ENCODE measurements at regions not wholly inside any gene's neighbourhood (a gene's known extent, or its start where the extent isn't known, plus 50 kb on each side); places are given as distances from the start of the nearest gene placed in this dataset.

DNA sequence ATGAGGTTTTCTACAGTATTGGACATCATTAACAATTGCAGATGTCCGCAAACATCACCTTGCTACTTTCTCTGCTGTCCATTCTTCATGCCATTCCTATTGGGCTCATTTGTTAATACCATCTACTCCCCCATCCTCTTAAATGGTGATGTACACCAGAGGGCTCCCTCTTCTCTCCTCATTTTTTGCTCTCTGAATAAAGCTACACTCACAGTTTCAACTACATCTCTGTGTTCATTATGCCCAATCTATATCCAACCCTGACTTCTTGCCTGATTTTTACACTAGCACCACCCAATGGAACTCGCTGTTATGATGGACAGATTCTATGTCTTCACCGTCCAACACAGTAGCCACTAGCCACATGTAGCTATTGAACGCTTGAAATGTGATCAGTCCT, 288.1 kb upstream of the ID4 start:
- TF ChIP-seq CREB1 (IDR thresholded peaks at IDR 0.05; ENCODE audit: low read depth): no peak
- TF ChIP-seq RAD21 (IDR thresholded peaks at IDR 0.05; ENCODE audit: low read depth): 0 out of 2 replicates have a peak, but pooled peaks have one; percentile 5

DNA sequence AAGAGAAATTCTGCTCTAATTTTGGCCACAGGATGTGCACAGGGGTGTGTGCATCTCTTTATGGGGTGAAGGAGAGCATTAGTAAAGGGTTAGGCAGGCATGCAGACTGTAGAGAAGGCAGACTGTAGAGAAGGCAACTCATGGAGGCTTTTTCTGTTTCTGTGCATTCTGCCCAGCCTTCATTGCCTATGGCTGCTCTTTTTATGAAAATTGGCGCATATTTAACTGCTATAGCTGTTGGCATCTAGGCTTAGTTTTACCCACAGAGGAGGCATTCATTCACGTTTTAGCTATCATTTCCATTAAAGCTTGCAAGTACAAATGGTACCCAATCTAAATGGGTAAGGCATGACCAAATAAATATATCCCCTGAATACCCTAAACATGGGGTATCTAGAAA, 286.8 kb upstream of the ID4 start:
- TF ChIP-seq FOXM1 (IDR thresholded peaks at IDR 0.05; ENCODE audit: borderline replicate concordance, low read depth) (no peak), CREB1 (IDR thresholded peaks at IDR 0.05; ENCODE audit: low read depth) (no peak), EGR1 (IDR thresholded peaks at IDR 0.05) (no peak), YY1 (IDR thresholded peaks at IDR 0.05; ENCODE audit: low read depth) (no peak), NFIC (IDR thresholded peaks at IDR 0.05) (no peak), EP300 (IDR thresholded peaks at IDR 0.05; ENCODE audit: borderline replicate concordance) (no peak), ZBTB7A (IDR thresholded peaks at IDR 0.05; ENCODE audit: low read depth) (no peak), TCF12 (IDR thresholded peaks at IDR 0.05; ENCODE audit: low read depth) (no peak), RAD21 (IDR thresholded peaks at IDR 0.05; ENCODE audit: low read depth) (no peak), CEBPB (IDR thresholded peaks at IDR 0.05) (no peak), TAF1 (IDR thresholded peaks at IDR 0.05; ENCODE audit: low read depth) (no peak)
- TF ChIP-seq, protein P1, sequence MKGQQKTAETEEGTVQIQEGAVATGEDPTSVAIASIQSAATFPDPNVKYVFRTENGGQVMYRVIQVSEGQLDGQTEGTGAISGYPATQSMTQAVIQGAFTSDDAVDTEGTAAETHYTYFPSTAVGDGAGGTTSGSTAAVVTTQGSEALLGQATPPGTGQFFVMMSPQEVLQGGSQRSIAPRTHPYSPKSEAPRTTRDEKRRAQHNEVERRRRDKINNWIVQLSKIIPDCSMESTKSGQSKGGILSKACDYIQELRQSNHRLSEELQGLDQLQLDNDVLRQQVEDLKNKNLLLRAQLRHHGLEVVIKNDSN (IDR thresholded peaks at IDR 0.05): no peak
- TF ChIP-seq, protein P2, sequence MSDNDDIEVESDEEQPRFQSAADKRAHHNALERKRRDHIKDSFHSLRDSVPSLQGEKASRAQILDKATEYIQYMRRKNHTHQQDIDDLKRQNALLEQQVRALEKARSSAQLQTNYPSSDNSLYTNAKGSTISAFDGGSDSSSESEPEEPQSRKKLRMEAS (IDR thresholded peaks at IDR 0.05): no peak
- TF ChIP-seq, protein P3, sequence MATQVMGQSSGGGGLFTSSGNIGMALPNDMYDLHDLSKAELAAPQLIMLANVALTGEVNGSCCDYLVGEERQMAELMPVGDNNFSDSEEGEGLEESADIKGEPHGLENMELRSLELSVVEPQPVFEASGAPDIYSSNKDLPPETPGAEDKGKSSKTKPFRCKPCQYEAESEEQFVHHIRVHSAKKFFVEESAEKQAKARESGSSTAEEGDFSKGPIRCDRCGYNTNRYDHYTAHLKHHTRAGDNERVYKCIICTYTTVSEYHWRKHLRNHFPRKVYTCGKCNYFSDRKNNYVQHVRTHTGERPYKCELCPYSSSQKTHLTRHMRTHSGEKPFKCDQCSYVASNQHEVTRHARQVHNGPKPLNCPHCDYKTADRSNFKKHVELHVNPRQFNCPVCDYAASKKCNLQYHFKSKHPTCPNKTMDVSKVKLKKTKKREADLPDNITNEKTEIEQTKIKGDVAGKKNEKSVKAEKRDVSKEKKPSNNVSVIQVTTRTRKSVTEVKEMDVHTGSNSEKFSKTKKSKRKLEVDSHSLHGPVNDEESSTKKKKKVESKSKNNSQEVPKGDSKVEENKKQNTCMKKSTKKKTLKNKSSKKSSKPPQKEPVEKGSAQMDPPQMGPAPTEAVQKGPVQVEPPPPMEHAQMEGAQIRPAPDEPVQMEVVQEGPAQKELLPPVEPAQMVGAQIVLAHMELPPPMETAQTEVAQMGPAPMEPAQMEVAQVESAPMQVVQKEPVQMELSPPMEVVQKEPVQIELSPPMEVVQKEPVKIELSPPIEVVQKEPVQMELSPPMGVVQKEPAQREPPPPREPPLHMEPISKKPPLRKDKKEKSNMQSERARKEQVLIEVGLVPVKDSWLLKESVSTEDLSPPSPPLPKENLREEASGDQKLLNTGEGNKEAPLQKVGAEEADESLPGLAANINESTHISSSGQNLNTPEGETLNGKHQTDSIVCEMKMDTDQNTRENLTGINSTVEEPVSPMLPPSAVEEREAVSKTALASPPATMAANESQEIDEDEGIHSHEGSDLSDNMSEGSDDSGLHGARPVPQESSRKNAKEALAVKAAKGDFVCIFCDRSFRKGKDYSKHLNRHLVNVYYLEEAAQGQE (IDR thresholded peaks at IDR 0.05; ENCODE audit: low read depth): no peak

DNA sequence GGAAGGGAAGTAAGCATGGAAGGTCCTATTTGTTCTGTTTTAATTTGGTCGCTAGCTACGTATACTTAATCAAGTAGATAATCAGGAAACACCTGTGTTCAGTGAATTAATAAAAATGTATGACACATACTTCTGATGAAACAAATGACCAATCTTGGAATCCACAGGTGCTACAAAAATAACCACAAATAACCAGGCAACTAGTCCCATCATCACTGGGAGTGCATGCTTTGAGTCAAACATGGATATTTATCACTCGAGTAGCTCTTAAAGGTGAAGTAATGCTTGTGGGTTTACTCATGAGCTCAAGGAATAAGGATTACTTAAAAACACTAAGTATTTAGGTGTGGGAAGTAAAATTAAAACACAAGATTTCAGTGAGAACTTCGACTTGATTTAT, 285.6 kb upstream of the ID4 start:
- TF ChIP-seq, protein P1 (IDR thresholded peaks at IDR 0.05): no peak
- TF ChIP-seq RAD21 (IDR thresholded peaks at IDR 0.05; ENCODE audit: low read depth): no peak
- TF ChIP-seq, protein P2 (IDR thresholded peaks at IDR 0.05): no peak
- no peak for TF ChIP-seq FOXM1 (IDR thresholded peaks at IDR 0.05; ENCODE audit: borderline replicate concordance, low read depth)
- TF ChIP-seq CEBPB (IDR thresholded peaks at IDR 0.05): no peak
- no peak for TF ChIP-seq EGR1 (IDR thresholded peaks at IDR 0.05)
- no peak for TF ChIP-seq ZBTB7A (IDR thresholded peaks at IDR 0.05; ENCODE audit: low read depth)
- no peak for TF ChIP-seq TEAD4 (IDR thresholded peaks at IDR 0.05)
- no peak for TF ChIP-seq YY1 (IDR thresholded peaks at IDR 0.05; ENCODE audit: low read depth)
- no peak for TF ChIP-seq EP300 (IDR thresholded peaks at IDR 0.05; ENCODE audit: borderline replicate concordance)
- no peak for TF ChIP-seq TAF1 (IDR thresholded peaks at IDR 0.05; ENCODE audit: low read depth)
- TF ChIP-seq, protein P3 (IDR thresholded peaks at IDR 0.05; ENCODE audit: low read depth): no peak
- no peak for TF ChIP-seq TCF12 (IDR thresholded peaks at IDR 0.05; ENCODE audit: low read depth)
- TF ChIP-seq CREB1 (IDR thresholded peaks at IDR 0.05; ENCODE audit: low read depth): no peak

DNA sequence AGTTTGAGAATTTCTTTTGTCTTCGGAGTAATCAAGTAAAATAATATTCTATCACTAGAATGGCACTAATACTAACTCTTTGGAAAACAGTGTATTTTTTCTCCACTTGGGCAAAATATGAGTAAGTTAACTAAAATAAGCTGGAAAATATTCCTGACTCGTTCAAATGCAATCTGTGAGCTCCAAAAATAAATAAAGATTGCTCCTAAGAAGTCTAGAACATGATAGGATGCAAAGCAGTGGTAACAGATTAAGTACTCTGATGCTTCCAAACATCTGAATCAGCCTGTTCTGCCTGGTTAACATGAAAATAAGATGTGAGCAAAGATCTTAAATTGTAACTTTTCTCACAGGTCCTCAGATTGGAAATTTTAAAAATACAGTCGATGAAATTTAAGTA, 285.1 kb upstream of the ID4 start:
- TF ChIP-seq RAD21 (IDR thresholded peaks at IDR 0.05; ENCODE audit: low read depth): no peak
- TF ChIP-seq, protein P1 (IDR thresholded peaks at IDR 0.05): no peak
- TF ChIP-seq EGR1 (IDR thresholded peaks at IDR 0.05): no peak
- TF ChIP-seq, protein P2 (IDR thresholded peaks at IDR 0.05): no peak
- TF ChIP-seq CREB1 (IDR thresholded peaks at IDR 0.05; ENCODE audit: low read depth): no peak
- TF ChIP-seq TEAD4 (IDR thresholded peaks at IDR 0.05): no peak
- TF ChIP-seq FOXM1 (IDR thresholded peaks at IDR 0.05; ENCODE audit: borderline replicate concordance, low read depth): no peak
- TF ChIP-seq CEBPB (IDR thresholded peaks at IDR 0.05): no peak
- TF ChIP-seq, protein P3 (IDR thresholded peaks at IDR 0.05; ENCODE audit: low read depth): no peak
- no peak for TF ChIP-seq NFIC (IDR thresholded peaks at IDR 0.05)
- TF ChIP-seq YY1 (IDR thresholded peaks at IDR 0.05; ENCODE audit: low read depth): no peak
- no peak for TF ChIP-seq TAF1 (IDR thresholded peaks at IDR 0.05; ENCODE audit: low read depth)
- TF ChIP-seq TCF12 (IDR thresholded peaks at IDR 0.05; ENCODE audit: low read depth): no peak
- no peak for TF ChIP-seq EP300 (IDR thresholded peaks at IDR 0.05; ENCODE audit: borderline replicate concordance)
- TF ChIP-seq ZBTB7A (IDR thresholded peaks at IDR 0.05; ENCODE audit: low read depth): no peak
